Left lung (tissue), 4 donors: ENCODE measurements at regions not wholly inside any gene's neighbourhood (a gene's known extent, or its start where the extent isn't known, plus 50 kb on each side); places are given as distances from the start of the nearest gene placed in this dataset.

Experiments used
- ATAC-seq: fragments of 200-7000 bp; cut with Tn5 transposase; one replicate; pipeline ENCODE4 v1.9.1; 2020; ENCODE audit warnings: moderate library complexity
- DNase-seq, 4 donors: peaks; one replicate each; pipeline ENCODE4 v3.0.0-alpha.2; 2013 to 2020
- H3K27ac ChIP-seq, 2 donors: fragments of 200-600 bp; sonication (generic) in 1 of 2; one replicate each; pipeline versions ENCODE4 v1.5.0 to v1.8.0; 2020 to 2021
- H3K27me3 ChIP-seq, 2 donors: fragments of 200-600 bp; sonication (generic) in 1 of 2; one replicate each; pipeline versions ENCODE4 v1.5.0 to v1.8.0; 2020 to 2021
- H3K36me3 ChIP-seq, 2 donors: fragments of 200-600 bp; sonication (generic) in 1 of 2; one replicate each; pipeline versions ENCODE4 v1.5.0 to v1.8.0; 2020 to 2021
- H3K4me1 ChIP-seq, 2 donors: fragments of 200-600 bp; one replicate each; pipeline ENCODE4 v1.8.0; 2021
- H3K4me3 ChIP-seq, 2 donors: fragments of 200-600 bp; sonication (generic) in 1 of 2; one replicate each; pipeline versions ENCODE4 v1.5.0 to v1.8.0; 2020 to 2021; ENCODE audit warnings: mild to moderate bottlenecking in 1 of 2
- H3K9me3 ChIP-seq, 2 donors: fragments of 200-600 bp; sonication (generic) in 1 of 2; one replicate each; pipeline versions ENCODE4 v1.5.0 to v1.8.0; 2020 to 2021
- CTCF ChIP-seq, 2 donors: fragments of 200-600 bp; sonication (generic) in 1 of 2; IDR thresholded peaks; one replicate each; pipeline versions ENCODE4 v1.5.0 to v1.8.0; 2021; ENCODE audit warnings: antibody characterized with exemption in 2 of 2
- intact Hi-C, 2 donors: fragments of 100-400 bp; cut with DNase I; formaldehyde crosslinking; loops; one replicate each; pipeline versions ENCODE4 v1.11.2 to v1.14.2; 2022
- donor health status: DM: no; HTN: yes; CAD: no.
- donor health status: DM: no; HTN: no; CAD: no.

- Histone ChIP-seq H3K27ac (no peak overlapping the region), H3K4me3 (no peak overlapping the region), H3K27me3 (no peaks in the 10 kb centered on the region), H3K36me3 (no peaks in the 10 kb centered on the region), H3K9me3 (peaks cover 0 to 3% of the 10 kb centered on the region in 2 donors), H3K4me1 (no peaks in the 10 kb centered on the region)
- DNase-seq (no peak), ATAC-seq (no peak)
- no peak for TF ChIP-seq CTCF (IDR thresholded peaks at IDR 0.05)
- intact Hi-C loops, result no loop called here
Observed at GRCh38 chr18:28903306-28903705, 726.4 kb upstream of the CDH2 start.

- DNase-seq, result no peak
- intact Hi-C loops, result no loop called here
- Histone ChIP-seq H3K27ac (no peak overlapping the region), H3K4me1 (no peaks in the 10 kb centered on the region), H3K27me3 (no peaks in the 10 kb centered on the region), H3K36me3 (no peaks in the 10 kb centered on the region), H3K4me3 (no peak overlapping the region), H3K9me3 (peaks cover 0 to 2% of the 10 kb centered on the region in 2 donors)
- no peak for TF ChIP-seq CTCF (IDR thresholded peaks at IDR 0.05)
- no peak for ATAC-seq
Observed at GRCh38 chr18:28890791-28891190, 713.9 kb upstream of the CDH2 start.

- intact Hi-C loops, result no loop called here
- no peak overlapping the region for H3K4me3 ChIP-seq
- H3K27ac ChIP-seq, result no peak overlapping the region
- DNase-seq, result no peak
- no peaks in the 10 kb centered on the region for H3K4me1 ChIP-seq
- no peak for TF ChIP-seq CTCF (IDR thresholded peaks at IDR 0.05)
- ATAC-seq, result no peak
- no peaks in the 10 kb centered on the region for H3K27me3 ChIP-seq
- H3K36me3 ChIP-seq, result no peaks in the 10 kb centered on the region
- no peaks in the 10 kb centered on the region for H3K9me3 ChIP-seq
Observed at GRCh38 chr18:28884304-28884703, 707.4 kb upstream of the CDH2 start.

- DNase-seq (no peak), ATAC-seq (no peak)
- H3K27me3 ChIP-seq, result no peaks in the 10 kb centered on the region
- intact Hi-C loops, result no loop called here
- H3K27ac ChIP-seq, result no peak overlapping the region
- no peak overlapping the region for H3K4me3 ChIP-seq
- no peaks in the 10 kb centered on the region for H3K9me3 ChIP-seq
- no peak for TF ChIP-seq CTCF (IDR thresholded peaks at IDR 0.05)
- H3K4me1 ChIP-seq, result no peaks in the 10 kb centered on the region
- no peaks in the 10 kb centered on the region for H3K36me3 ChIP-seq
Observed at GRCh38 chr18:28880856-28881255, 703.9 kb upstream of the CDH2 start.

GRCh38 chr18:28875059-28875458 is 698.1 kb upstream of the CDH2 start:
- no peak for ATAC-seq
- intact Hi-C loops, result no loop called here

More at GRCh38 chr18:28875059-28875458, 698.1 kb upstream of the CDH2 start:
- no peak for TF ChIP-seq CTCF (IDR thresholded peaks at IDR 0.05)
- Histone ChIP-seq H3K27me3 (no peaks in the 10 kb centered on the region), H3K36me3 (no peaks in the 10 kb centered on the region), H3K4me1 (no peaks in the 10 kb centered on the region), H3K27ac (no peak overlapping the region), H3K4me3 (no peak overlapping the region), H3K9me3 (no peaks in the 10 kb centered on the region)
- DNase-seq, result no peak
